CD8-positive, alpha-beta memory T cell (primary cell): ENCODE measurements at regions not wholly inside any gene's neighbourhood (a gene's known extent, or its start where the extent isn't known, plus 50 kb on each side); places are given as distances from the start of the nearest gene placed in this dataset.

ENCODE experiments used
- CTCF ChIA-PET: fragments of 350-600 bp; sonication (Branson Sonifier 250); formaldehyde crosslinking; loops from one replicate; lab custom pipeline; 2021; ENCODE audit warnings: antibody characterized with exemption; lab: Charles Lee
- POLR2A ChIA-PET: fragments of 350-600 bp; sonication (Branson Sonifier 250); formaldehyde crosslinking; loops from one replicate; lab custom pipeline; 2021; ENCODE audit warnings: antibody characterized with exemption; lab: Charles Lee
- DNase-seq, 5 donors: peaks; one replicate each; pipeline versions ENCODE4 v3.0.0 to v3.0.0-alpha.2; 2020 to 2022; ENCODE audit warnings: mixed read lengths in 1 of 5
- H3K27ac ChIP-seq: one replicate; pipeline ENCODE4 v1.7.0; 2013; ENCODE audit warnings: low read depth, mild to moderate bottlenecking, low read length, moderate library complexity
- H3K27me3 ChIP-seq: 2 replicates; pipeline ENCODE4 v1.7.0; 2013; ENCODE audit warnings: low read length, mild to moderate bottlenecking; ENCODE audit not compliant: insufficient read depth, poor library complexity, severe bottlenecking
- H3K36me3 ChIP-seq: 2 replicates; pipeline ENCODE4 v1.7.0; 2013; ENCODE audit warnings: mild to moderate bottlenecking, low read length, moderate library complexity; ENCODE audit not compliant: insufficient read depth
- H3K4me1 ChIP-seq: 2 replicates; pipeline ENCODE4 v1.7.0; 2013; ENCODE audit warnings: mild to moderate bottlenecking, low read length, moderate library complexity; ENCODE audit not compliant: insufficient read depth
- H3K4me3 ChIP-seq: 2 replicates; pipeline ENCODE4 v1.7.0; 2013; ENCODE audit warnings: mild to moderate bottlenecking, low read length
- H3K9me3 ChIP-seq: 2 replicates; pipeline ENCODE4 v1.7.0; 2013; ENCODE audit warnings: mild to moderate bottlenecking, low read length
- H3K27ac Mint-ChIP-seq, 8 donors: one replicate each; pipeline ENCODE4 v1.8.0; 2020 to 2021; ENCODE audit warnings: mixed read lengths in 8 of 8, mild to moderate bottlenecking in 6 of 8, inconsistent platforms in 3 of 8, moderate library complexity in 3 of 8
- H3K27me3 Mint-ChIP-seq, 2 donors: one replicate each; pipeline ENCODE4 v1.8.0; 2020 to 2021; ENCODE audit warnings: mixed read lengths in 2 of 2, mild to moderate bottlenecking in 1 of 2, moderate library complexity in 1 of 2
- H3K36me3 Mint-ChIP-seq, 3 donors: one replicate each; pipeline ENCODE4 v1.8.0; 2020 to 2021; ENCODE audit warnings: mixed read lengths in 3 of 3, inconsistent platforms in 1 of 3, mild to moderate bottlenecking in 1 of 3
- H3K4me1 Mint-ChIP-seq, 3 donors: one replicate each; pipeline ENCODE4 v1.8.0; 2020 to 2021; ENCODE audit warnings: mixed read lengths in 3 of 3, inconsistent platforms in 1 of 3, mild to moderate bottlenecking in 1 of 3
- H3K4me3 Mint-ChIP-seq, 7 donors: one replicate each; pipeline ENCODE4 v1.8.0; 2020 to 2021; ENCODE audit warnings: mixed read lengths in 7 of 7, mild to moderate bottlenecking in 6 of 7, moderate library complexity in 4 of 7, inconsistent platforms in 2 of 7
- H3K9me3 Mint-ChIP-seq, 5 donors: one replicate each; pipeline ENCODE4 v1.8.0; 2020 to 2022; ENCODE audit warnings: mixed read lengths in 5 of 5, mild to moderate bottlenecking in 3 of 5, moderate library complexity in 2 of 5, inconsistent platforms in 1 of 5

GRCh38 chr21:25459365-25459764, 147.9 kb downstream of the MRPL39 start:
- Mint-ChIP-seq H3K4me1 (peaks cover 17 to 45% (median 44%) of the 10 kb centered on the region in 3 donors), H3K27me3 (no peaks in the 10 kb centered on the region), H3K4me3 (no peak overlapping the region), H3K9me3 (no peaks in the 10 kb centered on the region), H3K27ac (peak overlapping the region in 1 of 8 donors; percentile 71), H3K36me3 (no peaks in the 10 kb centered on the region)
- no peaks in the 10 kb centered on the region for H3K27me3 ChIP-seq
- no peak overlapping the region for H3K4me3 ChIP-seq
- ChIA-PET POLR2A (interaction anchor here (0.5 kb wide), 1 partner anchor 148 kb away, joined by 4 read pairs; no protein-coding TSS in a partner anchor), CTCF (no interaction called here)
- H3K36me3 ChIP-seq, result no peaks in the 10 kb centered on the region
- H3K27ac ChIP-seq, result no peak overlapping the region
- DNase-seq, result no peak
- no peaks in the 10 kb centered on the region for H3K9me3 ChIP-seq
- peaks cover 8% of the 10 kb centered on the region for H3K4me1 ChIP-seq

GRCh38 chr21:25458484-25458883, 148.8 kb downstream of the MRPL39 start:
- H3K36me3 Mint-ChIP-seq, result no peaks in the 10 kb centered on the region
- peak overlapping the region in 4 of 7 donors; percentile 15 to 23 (median 16) for H3K4me3 Mint-ChIP-seq
- ChIA-PET CTCF (no interaction called here), POLR2A (no interaction called here)
- DNase-seq, result no peak
- H3K27me3 ChIP-seq, result no peaks in the 10 kb centered on the region
- H3K4me1 Mint-ChIP-seq, result peaks cover 15 to 36% (median 35%) of the 10 kb centered on the region in 3 donors
- no peaks in the 10 kb centered on the region for H3K9me3 Mint-ChIP-seq
- H3K9me3 ChIP-seq, result no peaks in the 10 kb centered on the region
- H3K4me3 ChIP-seq, result no peak overlapping the region
- no peak overlapping the region for H3K27ac ChIP-seq
- H3K36me3 ChIP-seq, result no peaks in the 10 kb centered on the region
- H3K27ac Mint-ChIP-seq, result peak overlapping the region in 6 of 8 donors; percentile 15 to 86 (median 74)
- H3K4me1 ChIP-seq, result peaks cover 8% of the 10 kb centered on the region
- no peaks in the 10 kb centered on the region for H3K27me3 Mint-ChIP-seq

GRCh38 chr21:25457946-25458345, 149.3 kb downstream of the MRPL39 start:
- Histone ChIP-seq H3K4me1 (peaks cover 8% of the 10 kb centered on the region), H3K36me3 (no peaks in the 10 kb centered on the region), H3K4me3 (no peak overlapping the region), H3K27ac (no peak overlapping the region), H3K27me3 (no peaks in the 10 kb centered on the region), H3K9me3 (no peaks in the 10 kb centered on the region)
- Mint-ChIP-seq H3K4me1 (peaks cover 13 to 33% (median 31%) of the 10 kb centered on the region in 3 donors), H3K27me3 (no peaks in the 10 kb centered on the region), H3K4me3 (no peak overlapping the region), H3K27ac (peak overlapping the region in 5 of 8 donors; percentile 15 to 56 (median 19)), H3K9me3 (no peaks in the 10 kb centered on the region), H3K36me3 (no peaks in the 10 kb centered on the region)
- DNase-seq, result no peak
- CTCF ChIA-PET, result no interaction called here
- POLR2A ChIA-PET, result no interaction called here

- H3K27me3 Mint-ChIP-seq, result no peaks in the 10 kb centered on the region
Measured at GRCh38 chr21:25457411-25457810, 149.9 kb downstream of the MRPL39 start.

GRCh38 chr21:25456672-25457071, 150.6 kb downstream of the MRPL39 start:
- no peaks in the 10 kb centered on the region for H3K9me3 ChIP-seq
- POLR2A ChIA-PET, result no interaction called here
- Mint-ChIP-seq H3K36me3 (no peaks in the 10 kb centered on the region), H3K4me1 (peaks cover 10 to 26% (median 25%) of the 10 kb centered on the region in 3 donors), H3K27ac (peak overlapping the region in 7 of 8 donors; percentile 67 to 88 (median 76)), H3K27me3 (no peaks in the 10 kb centered on the region), H3K4me3 (peak overlapping the region in 6 of 7 donors; percentile 26 to 54 (median 36)), H3K9me3 (no peaks in the 10 kb centered on the region)
- H3K4me1 ChIP-seq, result peaks cover 8% of the 10 kb centered on the region
- H3K4me3 ChIP-seq, result no peak overlapping the region
- CTCF ChIA-PET, result no interaction called here
- no peaks in the 10 kb centered on the region for H3K36me3 ChIP-seq
- DNase-seq, result peak in 1 of 5 donors; percentile 3
- no peaks in the 10 kb centered on the region for H3K27me3 ChIP-seq
- no peak overlapping the region for H3K27ac ChIP-seq

More at GRCh38 chr21:25457411-25457810, 149.9 kb downstream of the MRPL39 start:
- no peaks in the 10 kb centered on the region for H3K9me3 ChIP-seq
- Mint-ChIP-seq H3K36me3 (no peaks in the 10 kb centered on the region), H3K4me1 (peaks cover 11 to 28% (median 27%) of the 10 kb centered on the region in 3 donors), H3K9me3 (no peaks in the 10 kb centered on the region), H3K4me3 (peak overlapping the region; percentile 60 to 91 (median 83)), H3K27ac (peak overlapping the region; percentile 72 to 98 (median 92))
- no peaks in the 10 kb centered on the region for H3K27me3 ChIP-seq
- peak overlapping the region; percentile 36 for H3K4me3 ChIP-seq
- H3K4me1 ChIP-seq, result peaks cover 8% of the 10 kb centered on the region
- H3K27ac ChIP-seq, result peak overlapping the region; percentile 40
- peak in 2 of 5 donors; percentile 18 to 54 for DNase-seq
- POLR2A ChIA-PET, result no interaction called here
- no peaks in the 10 kb centered on the region for H3K36me3 ChIP-seq
- CTCF ChIA-PET, result no interaction called here

GRCh38 chr21:25453524-25453923, 153.8 kb downstream of the MRPL39 start:
- Histone ChIP-seq H3K4me3 (no peak overlapping the region), H3K4me1 (peaks cover 8% of the 10 kb centered on the region), H3K36me3 (no peaks in the 10 kb centered on the region), H3K27ac (no peak overlapping the region), H3K9me3 (no peaks in the 10 kb centered on the region), H3K27me3 (no peaks in the 10 kb centered on the region)
- Mint-ChIP-seq H3K4me1 (peaks cover 7 to 18% (median 18%) of the 10 kb centered on the region in 3 donors), H3K36me3 (no peaks in the 10 kb centered on the region), H3K27me3 (peaks cover 0 to 2% of the 10 kb centered on the region in 2 donors), H3K4me3 (no peak overlapping the region), H3K9me3 (no peaks in the 10 kb centered on the region), H3K27ac (no peak overlapping the region)
- CTCF ChIA-PET, result no interaction called here
- DNase-seq, result no peak
- POLR2A ChIA-PET, result no interaction called here

- Histone ChIP-seq H3K4me3 (no peak overlapping the region), H3K9me3 (no peaks in the 10 kb centered on the region), H3K27me3 (no peaks in the 10 kb centered on the region), H3K36me3 (no peaks in the 10 kb centered on the region), H3K27ac (no peak overlapping the region), H3K4me1 (no peaks in the 10 kb centered on the region)
- Mint-ChIP-seq H3K27me3 (peaks cover 0 to 2% of the 10 kb centered on the region in 2 donors), H3K4me1 (no peaks in the 10 kb centered on the region), H3K4me3 (no peak overlapping the region), H3K27ac (no peak overlapping the region), H3K36me3 (no peaks in the 10 kb centered on the region), H3K9me3 (no peaks in the 10 kb centered on the region)
- POLR2A ChIA-PET, result no interaction called here
- DNase-seq, result no peak
- CTCF ChIA-PET, result no interaction called here
Measured at GRCh38 chr21:25449950-25450349, 157.3 kb downstream of the MRPL39 start.

- no peaks in the 10 kb centered on the region for H3K4me1 Mint-ChIP-seq
- Histone ChIP-seq H3K27me3 (no peaks in the 10 kb centered on the region), H3K36me3 (no peaks in the 10 kb centered on the region), H3K9me3 (no peaks in the 10 kb centered on the region), H3K27ac (no peak overlapping the region), H3K4me3 (no peak overlapping the region), H3K4me1 (no peaks in the 10 kb centered on the region)
- POLR2A ChIA-PET, result no interaction called here
- CTCF ChIA-PET, result no interaction called here
- no peaks in the 10 kb centered on the region for H3K9me3 Mint-ChIP-seq
- H3K27me3 Mint-ChIP-seq, result peaks cover 0 to 2% of the 10 kb centered on the region in 2 donors
- no peak for DNase-seq
- peaks cover 0 to 2% (median 0%) of the 10 kb centered on the region in 3 donors for H3K36me3 Mint-ChIP-seq
- no peak overlapping the region for H3K27ac Mint-ChIP-seq
- no peak overlapping the region for H3K4me3 Mint-ChIP-seq
Measured at GRCh38 chr21:25441835-25442234, 165.4 kb downstream of the MRPL39 start.
